PFSK-1 (cell line): ENCODE measurements at regions not wholly inside any gene's neighbourhood (a gene's known extent, or its start where the extent isn't known, plus 50 kb on each side); places are given as distances from the start of the nearest gene placed in this dataset.

Source experiments
- FOXP2 ChIP-seq: optimal IDR thresholded peaks from 2 replicates; pipeline ENCODE3; 2011; ENCODE audit warnings: borderline replicate concordance, control low read depth, inconsistent platforms; ENCODE audit not compliant: insufficient read depth; ENCODE audit errors: extremely low read length, extremely low read depth
- POLR2AphosphoS5 ChIP-seq: IDR thresholded peaks from 2 replicates; pipeline ENCODE4 v1.6.1; 2012; ENCODE audit warnings: low read depth, mild to moderate bottlenecking, control low read depth, low read length, moderate library complexity
- SIN3A ChIP-seq: IDR thresholded peaks from 2 replicates; pipeline ENCODE4 v1.6.1; 2012; ENCODE audit warnings: mild to moderate bottlenecking, low read length, moderate library complexity, borderline replicate concordance; ENCODE audit not compliant: insufficient read depth
- TAF1 ChIP-seq: IDR thresholded peaks from 2 replicates; pipeline ENCODE4 v1.6.1; 2012; ENCODE audit warnings: low read length, control low read depth, borderline replicate concordance; ENCODE audit not compliant: insufficient read depth
- TF ChIP-seq, protein P1 (sequence below), 2 experiments: IDR thresholded peaks; 2 replicates each; pipeline versions ENCODE4 v1.6.1 to v1.8.0; 2011 to 2012; ENCODE audit warnings: low read depth in 2 of 2, low read length in 2 of 2, control low read depth in 1 of 2, inconsistent platforms in 1 of 2, mild to moderate bottlenecking in 1 of 2, moderate library complexity in 1 of 2; ENCODE audit not compliant: insufficient read depth in 1 of 2

DNA sequence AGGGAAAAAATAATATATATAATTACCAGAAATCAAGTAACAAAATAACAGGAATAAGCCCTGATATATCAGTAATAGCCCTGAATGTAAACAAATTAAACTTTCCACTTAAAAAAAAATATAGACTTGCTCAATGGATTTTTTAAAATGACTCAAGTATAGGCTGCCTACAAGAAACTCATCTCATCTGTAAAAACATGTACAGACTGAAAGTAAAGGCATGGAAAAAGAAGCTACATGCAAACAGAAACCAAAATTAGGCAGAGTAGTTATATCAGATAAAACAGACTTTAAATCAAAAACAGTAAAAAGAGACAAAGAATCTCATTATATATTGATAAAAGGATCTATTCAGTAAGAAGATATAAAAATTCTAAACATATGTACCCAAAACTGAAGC lies 82.4 kb upstream of the STT3B start:
- TF ChIP-seq POLR2AphosphoS5 = no peak
- TF ChIP-seq SIN3A = no peak
- no peak for TF ChIP-seq TAF1
- TF ChIP-seq, protein P1, sequence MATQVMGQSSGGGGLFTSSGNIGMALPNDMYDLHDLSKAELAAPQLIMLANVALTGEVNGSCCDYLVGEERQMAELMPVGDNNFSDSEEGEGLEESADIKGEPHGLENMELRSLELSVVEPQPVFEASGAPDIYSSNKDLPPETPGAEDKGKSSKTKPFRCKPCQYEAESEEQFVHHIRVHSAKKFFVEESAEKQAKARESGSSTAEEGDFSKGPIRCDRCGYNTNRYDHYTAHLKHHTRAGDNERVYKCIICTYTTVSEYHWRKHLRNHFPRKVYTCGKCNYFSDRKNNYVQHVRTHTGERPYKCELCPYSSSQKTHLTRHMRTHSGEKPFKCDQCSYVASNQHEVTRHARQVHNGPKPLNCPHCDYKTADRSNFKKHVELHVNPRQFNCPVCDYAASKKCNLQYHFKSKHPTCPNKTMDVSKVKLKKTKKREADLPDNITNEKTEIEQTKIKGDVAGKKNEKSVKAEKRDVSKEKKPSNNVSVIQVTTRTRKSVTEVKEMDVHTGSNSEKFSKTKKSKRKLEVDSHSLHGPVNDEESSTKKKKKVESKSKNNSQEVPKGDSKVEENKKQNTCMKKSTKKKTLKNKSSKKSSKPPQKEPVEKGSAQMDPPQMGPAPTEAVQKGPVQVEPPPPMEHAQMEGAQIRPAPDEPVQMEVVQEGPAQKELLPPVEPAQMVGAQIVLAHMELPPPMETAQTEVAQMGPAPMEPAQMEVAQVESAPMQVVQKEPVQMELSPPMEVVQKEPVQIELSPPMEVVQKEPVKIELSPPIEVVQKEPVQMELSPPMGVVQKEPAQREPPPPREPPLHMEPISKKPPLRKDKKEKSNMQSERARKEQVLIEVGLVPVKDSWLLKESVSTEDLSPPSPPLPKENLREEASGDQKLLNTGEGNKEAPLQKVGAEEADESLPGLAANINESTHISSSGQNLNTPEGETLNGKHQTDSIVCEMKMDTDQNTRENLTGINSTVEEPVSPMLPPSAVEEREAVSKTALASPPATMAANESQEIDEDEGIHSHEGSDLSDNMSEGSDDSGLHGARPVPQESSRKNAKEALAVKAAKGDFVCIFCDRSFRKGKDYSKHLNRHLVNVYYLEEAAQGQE (IDR thresholded peaks at IDR 0.05; ENCODE audit: insufficient read depth in 1 of 2, low read depth in 2 of 2, low read length in 2 of 2) = no peak
- TF ChIP-seq FOXP2 = no peak
